ENCODE measurements at regions not wholly inside any gene's neighbourhood (a gene's known extent, or its start where the extent isn't known, plus 50 kb on each side); places are given as distances from the start of the nearest gene placed in this dataset.

DNA sequence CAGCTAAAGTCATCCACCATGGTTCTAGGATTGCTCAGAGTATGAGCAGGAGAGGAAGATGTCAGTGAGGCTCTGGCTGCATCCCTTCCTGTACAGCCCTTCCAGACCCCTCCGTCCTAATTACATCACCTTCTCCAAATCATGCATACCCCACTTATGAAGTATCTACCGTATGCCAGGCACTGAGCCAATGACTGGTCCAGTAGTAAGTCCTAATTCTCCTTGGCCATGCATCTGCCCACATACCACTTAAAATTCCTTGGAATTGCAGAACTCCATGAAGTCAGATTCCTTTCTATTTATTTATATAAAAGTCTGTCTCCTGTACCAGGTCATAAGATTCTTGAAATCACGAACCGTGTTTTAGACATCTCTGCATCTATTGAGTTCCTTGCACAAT is 106.1 kb downstream of the SEC16B start:
- Histone ChIP-seq H3K36me3 (no peaks in the 10 kb centered on the region), H4K20me1 (ENCODE audit: low read depth) (no peaks in the 10 kb centered on the region), H3K4me2 (no peak overlapping the region), H3K27ac (no peak overlapping the region), H3F3A (ENCODE audit: low read depth) (no peaks in the 10 kb centered on the region), H3K9ac (no peak overlapping the region), H2AFZ (replicated peaks) (no peak overlapping the region), H3K9me3 (ENCODE audit: low read depth) (no peaks in the 10 kb centered on the region), H3K79me2 (ENCODE audit: low read depth) (no peaks in the 10 kb centered on the region), H3K27me3 (no peaks in the 10 kb centered on the region), H3K4me3 (no peak overlapping the region), H3K4me1 (no peaks in the 10 kb centered on the region)
- Mint-ChIP-seq H3K27ac (no peak overlapping the region), H3K9me3 (no peaks in the 10 kb centered on the region), H3K27me3 (ENCODE audit: insufficient read depth, low read depth) (peaks cover 5% of the 10 kb centered on the region), H3K36me3 (no peaks in the 10 kb centered on the region), H3K4me1 (peaks cover 2% of the 10 kb centered on the region), H3K4me3 (no peak overlapping the region)
- TF ChIP-seq EZH2 (IDR thresholded peaks at IDR 0.05), result no peak
- TF ChIP-seq, protein P1, sequence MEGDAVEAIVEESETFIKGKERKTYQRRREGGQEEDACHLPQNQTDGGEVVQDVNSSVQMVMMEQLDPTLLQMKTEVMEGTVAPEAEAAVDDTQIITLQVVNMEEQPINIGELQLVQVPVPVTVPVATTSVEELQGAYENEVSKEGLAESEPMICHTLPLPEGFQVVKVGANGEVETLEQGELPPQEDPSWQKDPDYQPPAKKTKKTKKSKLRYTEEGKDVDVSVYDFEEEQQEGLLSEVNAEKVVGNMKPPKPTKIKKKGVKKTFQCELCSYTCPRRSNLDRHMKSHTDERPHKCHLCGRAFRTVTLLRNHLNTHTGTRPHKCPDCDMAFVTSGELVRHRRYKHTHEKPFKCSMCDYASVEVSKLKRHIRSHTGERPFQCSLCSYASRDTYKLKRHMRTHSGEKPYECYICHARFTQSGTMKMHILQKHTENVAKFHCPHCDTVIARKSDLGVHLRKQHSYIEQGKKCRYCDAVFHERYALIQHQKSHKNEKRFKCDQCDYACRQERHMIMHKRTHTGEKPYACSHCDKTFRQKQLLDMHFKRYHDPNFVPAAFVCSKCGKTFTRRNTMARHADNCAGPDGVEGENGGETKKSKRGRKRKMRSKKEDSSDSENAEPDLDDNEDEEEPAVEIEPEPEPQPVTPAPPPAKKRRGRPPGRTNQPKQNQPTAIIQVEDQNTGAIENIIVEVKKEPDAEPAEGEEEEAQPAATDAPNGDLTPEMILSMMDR (IDR thresholded peaks at IDR 0.05), result no peak
- no peak for TF ChIP-seq EZH2phosphoT487 (IDR thresholded peaks at IDR 0.05)
- no peak for DNase-seq (ENCODE audit: low spot score)

DNA sequence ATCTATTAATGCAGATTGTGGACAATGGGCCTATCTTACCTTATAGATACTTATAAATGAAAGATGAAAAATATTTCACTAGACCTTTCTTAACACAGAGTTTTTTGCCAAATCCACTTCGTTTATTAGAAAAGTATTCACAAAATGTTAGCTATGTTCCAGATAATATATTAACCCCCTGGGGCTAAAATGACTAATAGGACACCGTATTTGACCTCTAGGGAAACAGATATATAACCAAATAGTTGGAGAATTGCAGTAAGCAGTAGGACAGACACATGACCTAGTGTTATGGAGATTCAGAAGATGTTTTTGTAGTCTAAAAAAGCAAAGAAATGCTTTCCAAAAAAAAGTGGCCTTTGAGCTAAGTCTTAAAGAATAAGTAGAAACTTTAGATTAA is 106.9 kb downstream of the SEC16B start:
- H3K27me3 Mint-ChIP-seq (ENCODE audit: insufficient read depth, low read depth), result peaks cover 2% of the 10 kb centered on the region
- DNase-seq (ENCODE audit: low spot score), result no peak
- H3K4me1 Mint-ChIP-seq, result peaks cover 11% of the 10 kb centered on the region
- Histone ChIP-seq H3K36me3 (no peaks in the 10 kb centered on the region), H2AFZ (replicated peaks) (no peak overlapping the region), H3K4me1 (no peaks in the 10 kb centered on the region), H4K20me1 (ENCODE audit: low read depth) (no peaks in the 10 kb centered on the region), H3K9ac (no peak overlapping the region), H3K27ac (no peak overlapping the region), H3K4me3 (no peak overlapping the region), H3K27me3 (no peaks in the 10 kb centered on the region), H3F3A (ENCODE audit: low read depth) (no peaks in the 10 kb centered on the region), H3K4me2 (no peak overlapping the region), H3K9me3 (ENCODE audit: low read depth) (no peaks in the 10 kb centered on the region), H3K79me2 (ENCODE audit: low read depth) (no peaks in the 10 kb centered on the region)
- H3K9me3 Mint-ChIP-seq, result no peaks in the 10 kb centered on the region
- H3K4me3 Mint-ChIP-seq, result no peak overlapping the region
- TF ChIP-seq, protein P1 (IDR thresholded peaks at IDR 0.05), result no peak
- TF ChIP-seq EZH2 (IDR thresholded peaks at IDR 0.05) (no peak), EZH2phosphoT487 (IDR thresholded peaks at IDR 0.05) (no peak)
- H3K36me3 Mint-ChIP-seq, result no peaks in the 10 kb centered on the region
- no peak overlapping the region for H3K27ac Mint-ChIP-seq

DNA sequence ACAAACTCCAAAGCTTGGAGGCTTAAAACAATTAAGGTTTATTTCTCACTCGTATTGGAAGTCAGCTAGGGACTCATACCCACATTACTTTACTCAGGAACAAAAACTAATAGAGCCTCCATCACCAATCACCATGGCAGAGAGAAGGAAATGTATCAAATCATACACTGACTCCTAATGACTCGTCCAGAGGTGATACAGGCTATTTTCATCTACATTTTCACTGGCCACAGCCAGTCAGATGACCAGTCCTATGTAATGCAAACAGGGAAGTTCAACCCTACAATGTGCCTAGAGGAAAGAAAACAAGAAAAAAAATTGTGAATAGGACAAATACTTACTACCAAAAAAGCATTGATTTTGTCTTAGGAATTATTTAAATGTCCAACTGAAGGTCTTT is 110.3 kb downstream of the SEC16B start:
- TF ChIP-seq EZH2 (IDR thresholded peaks at IDR 0.05), result no peak
- TF ChIP-seq EZH2phosphoT487 (IDR thresholded peaks at IDR 0.05), result no peak
- TF ChIP-seq, protein P1 (IDR thresholded peaks at IDR 0.05), result no peak

More for the DNA sequence above, 110.3 kb downstream of the SEC16B start:
- no peak for DNase-seq (ENCODE audit: low spot score)
- no peak overlapping the region for H3K27ac Mint-ChIP-seq
- no peaks in the 10 kb centered on the region for H4K20me1 ChIP-seq (ENCODE audit: low read depth)
- H3K27me3 ChIP-seq, result no peaks in the 10 kb centered on the region
- no peaks in the 10 kb centered on the region for H3K9me3 ChIP-seq (ENCODE audit: low read depth)
- H3K79me2 ChIP-seq (ENCODE audit: low read depth), result no peaks in the 10 kb centered on the region
- H3F3A ChIP-seq (ENCODE audit: low read depth), result no peaks in the 10 kb centered on the region
- H3K27ac ChIP-seq, result no peak overlapping the region
- no peak overlapping the region for H3K4me3 ChIP-seq
- H3K9ac ChIP-seq, result no peak overlapping the region
- H3K4me3 Mint-ChIP-seq, result no peak overlapping the region
- H3K4me1 ChIP-seq, result peaks cover 8% of the 10 kb centered on the region
- no peaks in the 10 kb centered on the region for H3K36me3 ChIP-seq
- no peaks in the 10 kb centered on the region for H3K36me3 Mint-ChIP-seq
- H3K4me1 Mint-ChIP-seq, result peaks cover 14% of the 10 kb centered on the region
- peaks cover 2% of the 10 kb centered on the region for H3K27me3 Mint-ChIP-seq (ENCODE audit: insufficient read depth, low read depth)
- no peaks in the 10 kb centered on the region for H3K9me3 Mint-ChIP-seq
- no peak overlapping the region for H2AFZ ChIP-seq (replicated peaks)
- H3K4me2 ChIP-seq, result no peak overlapping the region
